GM12878 (cell line): ENCODE measurements at regions not wholly inside any gene's neighbourhood (a gene's known extent, or its start where the extent isn't known, plus 50 kb on each side); places are given as distances from the start of the nearest gene placed in this dataset.

ENCODE experiments used
- ATAC-seq: fragments of 200-7000 bp; cut with Tn5 transposase; 3 replicates; pipeline ENCODE4 v1.9.1; 2020; ENCODE audit warnings: mild to moderate bottlenecking, moderate library complexity
- BruUV-seq: library from RNA; stranded (reverse); fragments of 400-500 nt; replicated peaks from 2 replicates; lab custom pipeline; 2021; lab: Mats Ljungman, UMichigan
- CTCF ChIA-PET: fragments of 300-600 bp; sonication (Branson Sonifier 250); formaldehyde crosslinking; extraction: SDS; loops from one replicate; lab custom pipeline; 2021; ENCODE audit warnings: inconsistent platforms; lab: Yijun Ruan, JAX
- POLR2A ChIA-PET: fragments of 350-600 bp; formaldehyde crosslinking; extraction: SDS; loops from one replicate; lab custom pipeline; 2021; ENCODE audit warnings: inconsistent platforms; lab: Charles Lee
- RAD21 ChIA-PET: fragments of 300-600 bp; sonication (Branson Sonifier 250); formaldehyde crosslinking; loops from one replicate; lab custom pipeline; 2023; ENCODE audit warnings: antibody characterized with exemption; ENCODE audit not compliant: unreplicated experiment; lab: Charles Lee
- SMC1A ChIA-PET: fragments of 300-600 bp; sonication (Branson Sonifier 250); formaldehyde crosslinking; loops from one replicate; lab custom pipeline; 2023; ENCODE audit not compliant: unreplicated experiment, uncharacterized antibody; lab: Charles Lee
- DNase-seq: peaks from one replicate; pipeline ENCODE4 v3.0.0-alpha.2; 2011; ENCODE audit warnings: low read depth, low spot score
- FAIRE-seq: peaks from 3 replicates; lab custom pipeline; 2011; peaks lifted over from hg19 to GRCh38; lab: Jason Lieb, UNC
- H2AFZ ChIP-seq: 2 replicates; pipeline ENCODE4 v1.6.0; 2011; ENCODE audit warnings: low read depth, low read length, control low read depth; ENCODE audit not compliant: control insufficient read depth
- H3K27ac ChIP-seq: 2 replicates; pipeline ENCODE4 v1.5.1; 2011; ENCODE audit warnings: control low read depth; ENCODE audit not compliant: control insufficient read depth, insufficient read depth
- H3K27me3 ChIP-seq, 2 experiments: replicated peaks in 1 of 2; 2 replicates each; pipeline versions ENCODE4 v1.6.0 to v1.6.1; 2011; ENCODE audit warnings: low read length in 1 of 2; ENCODE audit not compliant: control insufficient read depth in 2 of 2, insufficient read depth in 2 of 2
- H3K36me3 ChIP-seq, 2 experiments: 2 replicates each; pipeline ENCODE4 v1.5.1; 2011; ENCODE audit warnings: low read length in 1 of 2; ENCODE audit not compliant: control insufficient read depth in 2 of 2, insufficient read depth in 2 of 2
- H3K4me1 ChIP-seq: 2 replicates; pipeline ENCODE4 v1.6.1; 2011; ENCODE audit warnings: mild to moderate bottlenecking, low read length, moderate library complexity, mixed read lengths; ENCODE audit not compliant: control insufficient read depth, insufficient read depth
- H3K4me2 ChIP-seq: 2 replicates; pipeline ENCODE4 v1.6.0; 2011; ENCODE audit warnings: control low read depth; ENCODE audit not compliant: control insufficient read depth, insufficient read depth
- H3K4me3 ChIP-seq: fragments of 200-600 bp; sonication (generic); 2 replicates; pipeline ENCODE4 v1.5.1; 2016
- H3K79me2 ChIP-seq: 2 replicates; pipeline ENCODE4 v1.6.0; 2011; ENCODE audit warnings: low read length; ENCODE audit not compliant: control insufficient read depth, insufficient read depth
- H3K9ac ChIP-seq: 2 replicates; pipeline ENCODE4 v1.8.0; 2011; ENCODE audit warnings: low read length, control low read depth, mixed read lengths; ENCODE audit not compliant: control insufficient read depth, insufficient read depth
- H3K9me3 ChIP-seq: replicated peaks from 3 replicates; pipeline ENCODE4 v1.5.1; 2011; ENCODE audit warnings: mild to moderate bottlenecking, low read length; ENCODE audit not compliant: control insufficient read depth, insufficient read depth
- H4K20me1 ChIP-seq: 2 replicates; pipeline ENCODE4 v1.6.0; 2011; ENCODE audit not compliant: control insufficient read depth, insufficient read depth
- ATF3 ChIP-seq: IDR thresholded peaks from 2 replicates; pipeline ENCODE4 v1.6.1; 2011; ENCODE audit warnings: low read depth, mild to moderate bottlenecking, low read length, moderate library complexity, borderline replicate concordance; ENCODE audit errors: extremely low read depth
- CBX3 ChIP-seq: fragments of 200-600 bp; sonication (generic); IDR thresholded peaks from 2 replicates; pipeline ENCODE4 v1.6.1; 2016; ENCODE audit warnings: low read depth, borderline replicate concordance
- CHD2 ChIP-seq: IDR thresholded peaks from 2 replicates; pipeline ENCODE4 v1.6.1; 2011; ENCODE audit warnings: low read depth, low read length, improper control_type of control experiment, borderline replicate concordance
- CREM ChIP-seq: IDR thresholded peaks from 2 replicates; pipeline ENCODE4 v1.6.1; 2014; ENCODE audit warnings: antibody characterized with exemption, low read depth
- DPF2 ChIP-seq: fragments of 450-650 bp; IDR thresholded peaks from 2 replicates; pipeline ENCODE4 v1.6.1; 2017; ENCODE audit warnings: mild to moderate bottlenecking
- ELK1 ChIP-seq: IDR thresholded peaks from 2 replicates; pipeline ENCODE4 v1.6.1; 2012; ENCODE audit warnings: low read depth, low read length, improper control_type of control experiment
- HDAC2 ChIP-seq: fragments of 200-600 bp; sonication (generic); IDR thresholded peaks from 2 replicates; pipeline ENCODE4 v1.6.1; 2017
- MEF2A ChIP-seq: IDR thresholded peaks from 2 replicates; pipeline ENCODE4 v1.6.1; 2011; ENCODE audit warnings: low read depth, mild to moderate bottlenecking, low read length, moderate library complexity; ENCODE audit not compliant: insufficient read depth
- MYC ChIP-seq: IDR thresholded peaks from 2 replicates; pipeline ENCODE4 v1.6.1; 2011; ENCODE audit warnings: mild to moderate bottlenecking, low read length, moderate library complexity, inconsistent platforms; ENCODE audit not compliant: insufficient read depth, insufficient replicate concordance, insufficient read length, severe bottlenecking
- POLR2AphosphoS5 ChIP-seq: IDR thresholded peaks from 2 replicates; pipeline ENCODE4 v1.6.1; 2011; ENCODE audit warnings: mild to moderate bottlenecking, low read length, inconsistent platforms
- POU2F2 ChIP-seq: IDR thresholded peaks from 3 replicates; pipeline ENCODE4 v1.6.1; 2011; ENCODE audit warnings: low read depth, mild to moderate bottlenecking, low read length, borderline replicate concordance
- RBBP5 ChIP-seq: fragments of 200-600 bp; sonication (generic); conservative IDR thresholded peaks from 2 replicates; pipeline ENCODE4 v1.6.1; 2016
- SPI1 ChIP-seq: IDR thresholded peaks from 2 replicates; pipeline ENCODE4 v1.6.1; 2011; ENCODE audit warnings: low read depth, mild to moderate bottlenecking, low read length, moderate library complexity, borderline replicate concordance; ENCODE audit not compliant: insufficient read depth
- TARDBP ChIP-seq: IDR thresholded peaks from 2 replicates; pipeline ENCODE4 v1.6.1; 2016; ENCODE audit warnings: borderline replicate concordance
- USF2 ChIP-seq: IDR thresholded peaks from 2 replicates; pipeline ENCODE4 v1.6.1; 2011; ENCODE audit warnings: low read depth, low read length, improper control_type of control experiment, borderline replicate concordance
- WGBS: methylation state at CpG from one replicate; pipeline ENCODE4 v1.1.6; 2016; ENCODE audit warnings: low lambda C conversion rate; ENCODE audit not compliant: insufficient replicate concordance, insufficient coverage; ENCODE audit errors: missing lambda C conversion rate; 5-methylcytosine and 5-hydroxymethylcytosine counted together
- in situ Hi-C: fragments of 300-500 bp; cut with MboI; formaldehyde crosslinking; loops from 9 replicates; pipeline ENCODE4 v1.14.3; 2018; ENCODE audit warnings: mixed read lengths
- intact Hi-C: fragments of 100-400 bp; cut with micrococcal nuclease; formaldehyde crosslinking; loops from one replicate; pipeline ENCODE4 v1.14.2; 2022; ENCODE audit not compliant: unreplicated experiment

GRCh38 chr10:2619916-2620315, 447.4 kb upstream of the PFKP start:
- ChIA-PET SMC1A (interaction anchor here (1.2 kb wide), 1 partner anchor 22 kb away, joined by 5 read pairs; no protein-coding TSS in a partner anchor), CTCF (interaction anchor here (2.3 kb wide), 1 partner anchor 424 kb away, joined by 6 read pairs; no protein-coding TSS in a partner anchor)
- H3K9me3 ChIP-seq: no peaks in the 10 kb centered on the region

More at GRCh38 chr10:2619916-2620315, 447.4 kb upstream of the PFKP start:
- WGBS: 13% methylated on average over 4 of the region's 4 CpGs
- Histone ChIP-seq H3K9ac (no peak overlapping the region), H3K4me3 (no peak overlapping the region), H2AFZ (no peak overlapping the region), H4K20me1 (no peaks in the 10 kb centered on the region), H3K27ac (no peak overlapping the region), H3K4me2 (no peak overlapping the region), H3K4me1 (no peaks in the 10 kb centered on the region), H3K79me2 (no peaks in the 10 kb centered on the region), H3K36me3 (no peaks in the 10 kb centered on the region), H3K27me3 (no peaks in the 10 kb centered on the region)
- TF ChIP-seq DPF2 (no peak), ATF3 (no peak), RBBP5 (no peak), MYC (no peak), TARDBP (no peak), HDAC2 (no peak), POU2F2 (no peak), SPI1 (no peak), POLR2AphosphoS5 (no peak), ELK1 (no peak), CREM (no peak), USF2 (no peak), CHD2 (no peak), CBX3 (no peak), MEF2A (no peak)
- ATAC-seq: no peak
- in situ Hi-C loops (no loop called here), intact Hi-C loops (loop anchor here (1.0 to 2.0 kb wide), 3 partner anchors 307 to 423 kb away; no protein-coding TSS in a partner anchor)
- DNase-seq: no peak
- ChIA-PET RAD21 (no interaction called here), POLR2A (no interaction called here)
- FAIRE-seq: no peak
- no TSS peak for BruUV-seq
